ENCODE measurements at regions not wholly inside any gene's neighbourhood (a gene's known extent, or its start where the extent isn't known, plus 50 kb on each side); places are given as distances from the start of the nearest gene placed in this dataset.

- peak overlapping the region; percentile 26; the same call in 1 of the 2 replicates for H3K4me2 ChIP-seq (ENCODE audit: low read depth, low read length)
- H3K27me3 ChIP-seq (ENCODE audit: control insufficient read depth in 1 of 2, insufficient read depth in 2 of 2, low read length in 2 of 2): no peaks in the 10 kb centered on the region; a peak in 1 of 5 replicates
- no TSS peak for BruUV-seq (replicated peaks)
- ChIA-PET CTCF (ENCODE audit: low intra/inter-chr PET ratio, low total read pairs) (no interaction called here), POLR2A (interaction anchor here (0.6 to 1.0 kb wide), 3 partner anchors 10 to 86 kb away, joined by 3 read pairs; no protein-coding TSS in a partner anchor)
- intact Hi-C loops (cut with micrococcal nuclease; ENCODE audit: unreplicated experiment): no loop called here
- H3K27ac ChIP-seq (ENCODE audit: extremely low read length, insufficient read depth, low read length): no peak overlapping the region
- H2AFZ ChIP-seq (ENCODE audit: low read length): no peak overlapping the region
- no peak overlapping the region; a peak in 1 of 6 replicates for H3K4me3 ChIP-seq (replicated peaks in 1 of 3; ENCODE audit: insufficient read depth in 1 of 3, low read depth in 2 of 3, low read length in 3 of 3)
- DNase-seq (ENCODE audit: low spot score) (peak; percentile 52), FAIRE-seq (no peak), ATAC-seq (peak; percentile 62)
- no peaks in the 10 kb centered on the region for H4K20me1 ChIP-seq (ENCODE audit: insufficient read depth, low read length)
- H3K4me1 ChIP-seq (ENCODE audit: insufficient read depth, low read length): peaks cover 40% of the 10 kb centered on the region
- H3K79me2 ChIP-seq (ENCODE audit: insufficient read depth, low read length): no peaks in the 10 kb centered on the region
- in situ Hi-C loops (cut with HindIII; ENCODE audit: extremely low pct_ligation_motif_present, low pct_unique_long_range_greater_than_20kb): no loop called here
- no peaks in the 10 kb centered on the region for H3K36me3 ChIP-seq (replicated peaks in 1 of 2; ENCODE audit: control insufficient read depth in 1 of 2, insufficient read depth in 2 of 2, low read length in 2 of 2)
- no peak overlapping the region for H3K9ac ChIP-seq (ENCODE audit: insufficient read depth, low read depth, low read length)
- H3K9me3 ChIP-seq (ENCODE audit: low read length): no peaks in the 10 kb centered on the region
- WGBS (ENCODE audit: low lambda C conversion rate): 37% methylated on average over 7 of the region's 7 CpGs
- TF ChIP-seq ATF7 (IDR thresholded peaks at IDR 0.05) (peak; percentile 77), ATF7 (CRISPR knock-in tag; IDR thresholded peaks at IDR 0.05) (no peak), RARA (CRISPR knock-in tag; IDR thresholded peaks at IDR 0.05) (peak; percentile 31; the same call in 1 of the 2 replicates), FOXP1 (IDR thresholded peaks at IDR 0.05) (no peak), FOXP1 (CRISPR knock-in tag; IDR thresholded peaks at IDR 0.05) (peak; percentile 44; the same call in 1 of the 2 replicates), ZBTB21 (CRISPR knock-in tag; IDR thresholded peaks at IDR 0.05) (peak; percentile 89), FOXA3 (CRISPR knock-in tag; IDR thresholded peaks at IDR 0.05) (peak; percentile 73), ZNF484 (CRISPR knock-in tag; IDR thresholded peaks at IDR 0.05; ENCODE audit: borderline replicate concordance, low read depth) (no peak), ZHX2 (IDR thresholded peaks at IDR 0.05; ENCODE audit: low read depth) (peak; percentile 65; the same call in 1 of the 2 replicates), ZHX2 (CRISPR knock-in tag; IDR thresholded peaks at IDR 0.05; ENCODE audit: borderline replicate concordance) (no peak), ZMAT3 (CRISPR knock-in tag; conservative IDR thresholded peaks at IDR 0.05) (no peak), ZKSCAN5 (CRISPR knock-in tag; IDR thresholded peaks at IDR 0.05) (peak; percentile 72; the same call in 1 of the 2 replicates), HNF4A (CRISPR knock-in tag; IDR thresholded peaks at IDR 0.05) (peak; percentile 60), HOXA3 (CRISPR knock-in tag; IDR thresholded peaks at IDR 0.05) (peak; percentile 65), NR0B2 (CRISPR knock-in tag; IDR thresholded peaks at IDR 0.05) (no peak), HMG20A (CRISPR knock-in tag; IDR thresholded peaks at IDR 0.05; ENCODE audit: borderline replicate concordance) (0 out of 2 replicates have a peak, but pooled peaks have one; percentile 10), SKI (IDR thresholded peaks at IDR 0.05; ENCODE audit: partially characterized antibody) (no peak)
- TF ChIP-seq, protein P1, sequence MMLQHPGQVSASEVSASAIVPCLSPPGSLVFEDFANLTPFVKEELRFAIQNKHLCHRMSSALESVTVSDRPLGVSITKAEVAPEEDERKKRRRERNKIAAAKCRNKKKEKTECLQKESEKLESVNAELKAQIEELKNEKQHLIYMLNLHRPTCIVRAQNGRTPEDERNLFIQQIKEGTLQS (CRISPR knock-in tag; IDR thresholded peaks at IDR 0.05): peak; percentile 21; the same call in 1 of the 2 replicates
Measured at GRCh38 chr11:116342148-116342547, 430.6 kb downstream of the BUD13 start.

Data from HepG2 (cell line).